ENCODE measurements at regions not wholly inside any gene's neighbourhood (a gene's known extent, or its start where the extent isn't known, plus 50 kb on each side); places are given as distances from the start of the nearest gene placed in this dataset.

GRCh38 chr1:18011703-18012102 is 95.9 kb upstream of the IGSF21 start:
- TF ChIP-seq CTCF (IDR thresholded peaks at IDR 0.05; ENCODE audit: low read length) (no peak), EZH2 (IDR thresholded peaks at IDR 0.05; ENCODE audit: borderline replicate concordance, low read length) (no peak)

Data from OCI-LY1 (cell line).